OCI-M1 (cell line): ENCODE measurements at regions not wholly inside any gene's neighbourhood (a gene's known extent, or its start where the extent isn't known, plus 50 kb on each side); places are given as distances from the start of the nearest gene placed in this dataset.

Source experiments
- DNase-seq: peaks from one replicate; lab custom pipeline; 2025; lab: John Stamatoyannopoulos, UW

DNA sequence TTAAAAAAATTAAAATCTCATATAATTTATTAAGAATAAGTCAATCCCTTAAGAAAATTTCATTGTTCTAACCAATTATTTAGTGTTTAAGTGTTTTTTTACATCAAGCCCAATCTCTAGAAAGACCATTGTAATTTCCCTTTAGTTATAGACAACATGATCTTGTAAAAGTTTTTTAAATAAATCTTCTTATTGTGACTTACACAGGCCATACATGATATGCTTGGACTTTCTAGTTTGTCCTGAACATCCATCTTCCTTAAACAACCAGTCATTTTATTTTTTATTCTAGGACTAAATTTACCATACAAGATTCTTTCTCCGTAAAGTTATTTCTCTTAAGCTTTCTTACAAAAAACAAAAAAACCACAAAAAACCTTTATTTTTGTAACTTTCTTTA is 126.5 kb upstream of the MAST4 start:
- peak; percentile 44 for DNase-seq

GRCh38 chr5:66472010-66472409 is 124.2 kb upstream of the MAST4 start:
- DNase-seq, result no peak

DNA sequence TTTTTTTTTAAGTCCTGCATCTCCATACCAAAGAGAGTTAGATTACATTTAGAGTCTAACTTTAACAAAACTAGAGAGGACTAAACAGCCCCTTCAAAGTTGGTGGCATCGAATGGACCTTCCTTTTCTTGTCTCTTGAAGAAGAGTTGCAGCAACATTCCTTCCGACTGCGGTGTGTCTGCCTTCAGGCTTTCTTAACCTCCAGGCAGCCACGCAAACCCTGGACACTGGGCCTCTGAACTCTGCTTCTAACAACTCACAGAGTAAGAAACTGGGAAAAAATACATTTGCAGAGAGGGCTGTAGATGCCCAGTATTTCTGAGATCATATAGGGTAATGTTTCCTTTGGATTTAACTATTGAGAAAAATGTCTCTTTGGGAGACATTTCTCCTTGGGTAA is 120.5 kb upstream of the MAST4 start:
- no peak for DNase-seq

DNA sequence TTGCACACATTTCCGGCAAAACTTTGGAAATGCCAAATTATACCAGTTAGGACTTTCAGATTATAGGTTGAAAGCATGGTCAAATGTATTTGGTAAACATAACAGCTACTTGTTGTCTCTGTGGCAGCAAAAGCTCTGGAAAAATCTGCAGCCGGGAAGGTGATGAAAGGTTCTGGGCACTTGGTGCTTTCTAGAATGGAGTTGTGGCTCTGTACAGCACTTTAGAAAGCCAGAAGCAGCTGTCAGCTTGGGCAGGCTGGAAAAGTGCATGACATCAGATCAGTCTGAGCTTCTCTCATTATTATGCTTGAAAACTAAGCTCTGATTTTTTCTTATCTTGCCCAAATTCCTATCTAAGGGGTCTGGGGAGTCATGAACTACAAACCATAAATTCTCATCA is 118.6 kb upstream of the MAST4 start:
- no peak for DNase-seq

DNA sequence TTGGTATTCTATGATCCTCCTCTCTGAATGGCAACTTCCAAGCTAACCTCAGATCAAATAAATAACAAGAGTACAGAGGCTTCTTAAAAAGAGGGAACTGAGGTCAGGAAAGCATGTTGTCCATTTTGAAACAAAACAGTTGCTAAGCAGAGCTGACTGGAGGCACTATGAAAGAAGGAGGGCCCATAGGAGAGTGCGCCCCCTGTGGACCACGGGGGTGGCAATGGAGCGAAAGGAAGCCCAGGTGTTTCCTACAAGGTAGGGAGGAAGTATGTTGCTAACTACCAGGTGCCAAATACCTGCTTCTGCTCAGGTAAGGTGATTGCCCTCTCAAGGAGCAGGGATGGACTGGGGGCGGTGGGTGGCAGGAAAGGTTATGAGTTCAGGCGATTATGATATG is 101.8 kb upstream of the MAST4 start:
- DNase-seq, result peak; percentile 19

DNA sequence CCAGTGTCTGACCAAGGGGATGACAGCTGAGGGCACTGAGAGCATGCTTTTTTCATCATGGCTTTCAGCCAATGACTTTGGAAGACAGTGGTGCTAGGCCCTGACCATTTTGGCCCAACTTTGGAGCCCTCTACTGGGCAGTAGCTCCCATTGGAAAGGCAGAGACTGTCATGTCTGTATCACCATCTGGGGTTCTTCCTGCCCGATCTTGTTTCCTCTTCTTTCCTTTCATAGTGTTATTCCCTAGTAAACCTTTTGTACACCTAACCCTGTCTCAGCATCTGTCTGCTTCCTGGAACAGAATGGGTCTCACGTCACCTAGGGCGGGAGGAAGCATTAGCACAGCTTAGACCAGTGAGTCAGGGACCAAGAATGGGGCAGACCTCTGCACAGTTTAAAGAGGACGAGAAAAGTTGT is 97.4 kb upstream of the MAST4 start:
- DNase-seq, result peak; percentile 72

DNA sequence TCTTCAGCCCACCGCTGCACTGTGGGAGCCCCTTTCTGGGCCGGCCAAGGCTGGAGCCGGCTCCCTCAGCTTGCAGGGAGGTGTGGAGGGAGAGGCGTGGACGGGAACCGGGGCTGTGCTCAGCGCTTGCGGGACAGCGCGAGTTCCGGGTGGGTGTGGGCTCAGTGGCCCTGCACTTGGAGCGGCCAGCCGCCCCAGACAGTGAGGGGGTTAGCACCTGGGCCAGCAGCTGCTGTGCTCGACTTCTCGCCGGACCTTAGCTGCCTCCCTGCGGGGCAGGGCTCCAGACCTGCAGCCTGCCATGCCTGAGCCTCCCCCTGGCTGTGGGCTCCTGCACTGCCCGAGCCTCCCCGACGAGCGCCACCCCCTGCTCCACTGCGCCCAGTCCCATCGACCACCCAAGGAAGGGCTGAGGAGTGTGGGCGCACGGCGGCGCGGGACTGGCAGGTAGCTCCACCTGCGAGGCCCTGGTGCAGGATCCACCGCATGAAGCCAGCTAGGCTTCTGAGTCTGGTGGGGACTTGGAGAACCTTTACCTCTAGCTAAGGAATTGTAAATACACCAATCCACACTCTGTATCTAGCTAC is 92.9 kb upstream of the MAST4 start:
- DNase-seq, result no peak

DNA sequence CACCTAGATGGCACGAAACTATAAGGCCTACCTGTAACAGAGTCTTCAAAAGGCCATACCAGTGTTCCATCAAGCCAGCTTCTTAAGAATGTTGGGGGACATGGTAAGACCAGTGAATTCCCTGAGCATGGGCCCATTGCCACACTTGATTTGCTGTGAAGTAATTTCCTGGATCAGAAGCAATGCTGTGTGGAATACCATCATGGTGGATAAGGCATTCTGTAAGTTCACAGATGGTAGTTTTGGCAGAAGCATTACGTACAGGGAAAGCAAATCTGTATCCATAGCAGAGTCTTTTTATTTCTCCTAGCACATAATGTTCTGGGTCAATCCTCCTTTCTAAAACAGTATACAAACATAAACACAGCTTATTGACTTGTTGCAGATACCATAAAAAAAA is 89.1 kb upstream of the MAST4 start:
- DNase-seq, result no peak

GRCh38 chr5:66511491-66511890 is 84.7 kb upstream of the MAST4 start:
- DNase-seq, result no peak

- no peak for DNase-seq
Observed at GRCh38 chr5:66513130-66513529, 83.1 kb upstream of the MAST4 start.

GRCh38 chr5:66515209-66515608 is 81.0 kb upstream of the MAST4 start:
- DNase-seq, result no peak

GRCh38 chr5:66516550-66516949 is 79.6 kb upstream of the MAST4 start:
- no peak for DNase-seq

- no peak for DNase-seq
Observed at GRCh38 chr5:66517351-66517750, 78.8 kb upstream of the MAST4 start.

- no peak for DNase-seq
Observed at GRCh38 chr5:66518052-66518451, 78.1 kb upstream of the MAST4 start.

DNA sequence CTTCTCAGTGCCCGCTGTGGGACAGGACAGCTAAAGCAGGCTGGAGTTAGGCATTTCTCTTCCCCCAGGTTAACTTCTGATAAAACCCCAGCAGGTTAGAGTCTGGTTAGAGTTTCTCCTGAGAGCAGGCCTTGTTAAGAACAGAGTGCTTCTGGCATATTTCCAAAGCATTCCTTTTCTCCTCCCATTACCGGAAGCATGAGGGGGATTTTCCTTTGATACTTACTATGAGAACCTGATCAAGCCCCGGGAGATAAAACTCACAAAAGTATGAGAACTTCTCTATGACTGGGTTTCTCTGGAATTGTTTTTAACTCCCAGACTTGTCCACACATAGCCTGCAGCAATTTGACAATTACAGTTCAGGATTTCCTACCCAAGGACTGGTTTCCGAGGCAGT is 77.4 kb upstream of the MAST4 start:
- DNase-seq, result no peak

DNA sequence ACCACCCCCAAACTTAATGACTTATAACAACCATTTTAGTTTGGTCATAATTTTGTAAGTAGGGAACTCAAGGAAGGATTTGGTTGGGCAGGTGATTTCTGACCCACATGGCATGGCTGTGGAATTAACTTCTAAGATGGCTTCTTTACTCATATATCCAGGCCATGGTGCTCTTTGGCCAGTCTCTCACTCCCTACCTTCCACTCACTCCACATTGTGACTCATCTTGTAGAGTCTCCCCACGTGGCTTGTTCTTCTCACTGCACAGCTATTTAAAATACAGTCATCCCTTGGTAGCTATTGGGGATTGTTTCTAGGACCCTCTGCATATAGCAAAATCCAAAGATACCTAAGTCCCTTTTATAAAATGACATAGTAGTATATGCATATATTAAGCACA is 76.6 kb upstream of the MAST4 start:
- no peak for DNase-seq

DNA sequence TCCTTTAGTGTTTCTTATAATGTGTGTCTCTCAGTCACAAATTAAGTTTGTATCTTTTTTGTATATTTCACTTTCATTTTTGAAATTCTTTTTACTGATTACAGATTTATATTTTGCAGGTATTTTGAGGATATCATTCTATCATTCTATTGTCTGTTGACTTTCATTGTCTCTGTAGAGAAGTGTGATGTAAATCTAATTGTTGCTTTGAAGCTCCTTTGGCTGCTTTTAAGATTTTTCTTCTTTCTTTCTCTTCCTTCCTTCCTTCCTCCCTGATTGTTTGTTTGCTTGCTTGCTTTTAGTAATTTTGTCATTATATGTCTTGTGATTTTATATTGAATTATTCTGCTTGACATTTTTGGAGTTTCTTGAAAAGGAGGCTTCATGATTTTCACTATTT is 75.3 kb upstream of the MAST4 start:
- peak; percentile 25 for DNase-seq

- no peak for DNase-seq
Observed at GRCh38 chr5:66527478-66528035, 68.6 kb upstream of the MAST4 start.

DNA sequence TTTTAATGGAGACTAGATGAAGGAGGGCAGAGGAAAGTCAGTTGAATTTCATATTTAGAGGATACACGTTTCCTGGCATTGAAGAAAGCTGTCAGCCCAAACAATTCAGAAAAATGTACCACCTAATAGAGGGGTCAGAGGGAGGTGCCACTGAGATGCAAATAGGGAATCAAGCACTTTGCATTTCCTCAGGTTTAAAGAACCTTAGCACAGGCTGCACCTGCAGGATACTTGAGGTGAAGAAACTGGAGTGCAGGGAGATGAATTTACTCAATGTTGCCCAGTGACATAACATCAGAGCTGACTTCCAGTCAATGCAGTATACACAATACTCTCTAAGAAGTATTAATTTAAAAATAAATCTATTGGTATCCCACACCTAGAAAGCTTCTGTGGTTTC is 67.0 kb upstream of the MAST4 start:
- peak; percentile 51 for DNase-seq

DNA sequence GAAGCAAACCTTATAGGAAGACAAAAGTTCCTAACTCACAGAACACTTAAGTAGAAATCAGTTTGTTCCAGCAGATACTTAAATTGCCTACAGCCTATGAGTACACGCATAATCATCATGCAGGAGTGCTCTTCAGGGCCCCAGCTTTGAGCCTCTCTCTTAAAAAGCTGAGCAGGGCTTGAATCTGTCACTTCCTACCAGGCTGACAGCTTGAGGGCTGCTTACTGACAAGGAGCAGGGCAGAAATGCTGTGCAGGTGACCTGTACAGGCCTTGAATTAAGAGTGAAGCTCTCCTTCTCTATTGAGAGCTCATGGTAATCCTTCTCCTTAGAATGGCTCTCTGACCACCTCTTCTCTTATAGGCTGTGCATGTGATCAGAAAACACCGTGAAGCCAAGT is 66.5 kb upstream of the MAST4 start:
- DNase-seq, result no peak

GRCh38 chr5:66538126-66538525 is 58.1 kb upstream of the MAST4 start:
- no peak for DNase-seq

DNA sequence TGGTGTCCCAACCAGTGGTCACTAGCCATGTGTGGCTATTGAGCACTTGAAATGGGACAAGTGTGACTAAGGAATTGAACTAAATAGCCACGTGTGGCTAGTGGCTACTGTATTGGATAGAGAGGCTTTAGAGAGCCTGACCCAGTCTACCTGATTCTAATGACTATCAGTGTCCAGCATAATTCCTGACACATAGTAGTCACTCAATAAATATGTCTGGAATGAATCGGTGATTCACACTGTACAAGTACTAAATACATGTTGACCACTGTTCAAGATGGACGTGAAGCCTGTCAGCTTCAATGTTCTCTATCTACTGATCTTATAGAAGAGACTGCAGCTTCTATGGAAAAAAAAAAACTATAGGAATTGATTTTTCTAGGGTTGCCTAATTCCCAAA is 57.7 kb upstream of the MAST4 start:
- no peak for DNase-seq

- DNase-seq, result no peak
Observed at GRCh38 chr5:66540078-66540477, 56.1 kb upstream of the MAST4 start.

GRCh38 chr5:66542711-66543110 is 53.5 kb upstream of the MAST4 start:
- no peak for DNase-seq
